IgD-negative memory B cell (primary cell): ENCODE measurements at regions not wholly inside any gene's neighbourhood (a gene's known extent, or its start where the extent isn't known, plus 50 kb on each side); places are given as distances from the start of the nearest gene placed in this dataset.
"Not testable (repeated sequence)": the region's sequence is repeated elsewhere in the genome, so short reads cannot be mapped to it uniquely, and the experiment has no call there.

Experiments used
- H3K27ac Mint-ChIP-seq, 3 donors: one replicate each; pipeline ENCODE4 v1.8.0; 2020 to 2022; ENCODE audit warnings: mild to moderate bottlenecking in 3 of 3, mixed read lengths in 3 of 3, moderate library complexity in 1 of 3
- H3K27me3 Mint-ChIP-seq: one replicate; pipeline ENCODE4 v1.8.0; 2021; ENCODE audit warnings: mixed read lengths
- H3K36me3 Mint-ChIP-seq: one replicate; pipeline ENCODE4 v1.8.0; 2020; ENCODE audit warnings: mild to moderate bottlenecking, mixed read lengths
- H3K4me1 Mint-ChIP-seq, 3 donors: one replicate each; pipeline ENCODE4 v1.8.0; 2020 to 2022; ENCODE audit warnings: mixed read lengths in 3 of 3, mild to moderate bottlenecking in 1 of 3
- H3K4me3 Mint-ChIP-seq, 4 donors: one replicate each; pipeline ENCODE4 v1.8.0; 2020 to 2022; ENCODE audit warnings: mild to moderate bottlenecking in 4 of 4, mixed read lengths in 4 of 4, moderate library complexity in 3 of 4
- H3K9me3 Mint-ChIP-seq, 3 donors: one replicate each; pipeline ENCODE4 v1.8.0; 2020 to 2021; ENCODE audit warnings: mixed read lengths in 3 of 3, mild to moderate bottlenecking in 1 of 3

- Mint-ChIP-seq H3K27ac (no peak overlapping the region), H3K4me1 (no peaks in the 10 kb centered on the region), H3K27me3 (no peaks in the 10 kb centered on the region), H3K4me3 (no peak overlapping the region), H3K36me3 (no peaks in the 10 kb centered on the region), H3K9me3 (peaks cover 2 to 19% (median 4%) of the 10 kb centered on the region in 3 donors)
These were observed 381.1 kb downstream of the OXSM start for GRCh38 chr3:26171006-26171405.

- Mint-ChIP-seq H3K27ac (no peak overlapping the region), H3K27me3 (no peaks in the 10 kb centered on the region), H3K4me1 (no peaks in the 10 kb centered on the region), H3K4me3 (no peak overlapping the region), H3K9me3 (peaks cover 0 to 30% (median 6%) of the 10 kb centered on the region in 3 donors), H3K36me3 (no peaks in the 10 kb centered on the region)
These were observed 401.7 kb downstream of the OXSM start for GRCh38 chr3:26191556-26191955.

- no peaks in the 10 kb centered on the region for H3K4me1 Mint-ChIP-seq
- no peak overlapping the region for H3K27ac Mint-ChIP-seq
- no peaks in the 10 kb centered on the region for H3K27me3 Mint-ChIP-seq
- H3K4me3 Mint-ChIP-seq = no peak overlapping the region
- H3K36me3 Mint-ChIP-seq = no peaks in the 10 kb centered on the region
- peaks cover 0 to 27% (median 6%) of the 10 kb centered on the region in 3 donors for H3K9me3 Mint-ChIP-seq
These were observed 403.7 kb downstream of the OXSM start for GRCh38 chr3:26193558-26193957.

GRCh38 chr3:26196781-26197180 lies 406.9 kb downstream of the OXSM start:
- Mint-ChIP-seq H3K27me3 (no peaks in the 10 kb centered on the region), H3K4me3 (no peak overlapping the region), H3K4me1 (no peaks in the 10 kb centered on the region), H3K36me3 (no peaks in the 10 kb centered on the region), H3K27ac (no peak overlapping the region), H3K9me3 (peaks cover 0 to 7% (median 0%) of the 10 kb centered on the region in 3 donors)

- peaks cover 0 to 7% (median 0%) of the 10 kb centered on the region in 3 donors for H3K9me3 Mint-ChIP-seq
- no peak overlapping the region for H3K4me3 Mint-ChIP-seq
- no peaks in the 10 kb centered on the region for H3K36me3 Mint-ChIP-seq
- H3K27me3 Mint-ChIP-seq = no peaks in the 10 kb centered on the region
- H3K4me1 Mint-ChIP-seq = no peaks in the 10 kb centered on the region
- no peak overlapping the region for H3K27ac Mint-ChIP-seq
These were observed 408.7 kb downstream of the OXSM start for GRCh38 chr3:26198609-26199008.

GRCh38 chr3:26202169-26202568 lies 412.3 kb downstream of the OXSM start:
- H3K4me1 Mint-ChIP-seq = no peaks in the 10 kb centered on the region
- H3K4me3 Mint-ChIP-seq = no peak overlapping the region
- H3K36me3 Mint-ChIP-seq = no peaks in the 10 kb centered on the region
- H3K27ac Mint-ChIP-seq = no peak overlapping the region
- no peaks in the 10 kb centered on the region for H3K9me3 Mint-ChIP-seq
- H3K27me3 Mint-ChIP-seq = no peaks in the 10 kb centered on the region

- Mint-ChIP-seq H3K9me3 (peaks cover 0 to 2% (median under 1%) of the 10 kb centered on the region in 3 donors), H3K27me3 (no peaks in the 10 kb centered on the region), H3K27ac (no peak overlapping the region), H3K4me1 (no peaks in the 10 kb centered on the region), H3K4me3 (no peak overlapping the region), H3K36me3 (no peaks in the 10 kb centered on the region)
These were observed 415.6 kb downstream of the OXSM start for GRCh38 chr3:26205475-26205874.

- H3K27me3 Mint-ChIP-seq = no peaks in the 10 kb centered on the region
- H3K9me3 Mint-ChIP-seq = peaks cover 3 to 7% (median 4%) of the 10 kb centered on the region in 3 donors
- H3K27ac Mint-ChIP-seq = no peak overlapping the region
- H3K36me3 Mint-ChIP-seq = no peaks in the 10 kb centered on the region
- H3K4me1 Mint-ChIP-seq = no peaks in the 10 kb centered on the region
- no peak overlapping the region for H3K4me3 Mint-ChIP-seq
These were observed 414.4 kb upstream of the LRRC3B start for GRCh38 chr3:26208201-26208600.

GRCh38 chr3:26229801-26230200 lies 392.8 kb upstream of the LRRC3B start:
- H3K36me3 Mint-ChIP-seq = no peaks in the 10 kb centered on the region
- peaks cover 0 to 2% (median 2%) of the 10 kb centered on the region in 3 donors for H3K9me3 Mint-ChIP-seq
- H3K27me3 Mint-ChIP-seq = no peaks in the 10 kb centered on the region
- no peak overlapping the region for H3K27ac Mint-ChIP-seq
- H3K4me1 Mint-ChIP-seq = no peaks in the 10 kb centered on the region
- no peak overlapping the region for H3K4me3 Mint-ChIP-seq

GRCh38 chr3:26233374-26233773 lies 389.2 kb upstream of the LRRC3B start:
- Mint-ChIP-seq H3K27me3 (no peaks in the 10 kb centered on the region), H3K36me3 (no peaks in the 10 kb centered on the region), H3K4me1 (no peaks in the 10 kb centered on the region), H3K4me3 (no peak overlapping the region), H3K27ac (no peak overlapping the region), H3K9me3 (peaks cover 2 to 8% (median 2%) of the 10 kb centered on the region in 3 donors)

- Mint-ChIP-seq H3K4me3 (no peak overlapping the region), H3K27ac (no peak overlapping the region), H3K4me1 (no peaks in the 10 kb centered on the region), H3K27me3 (no peaks in the 10 kb centered on the region), H3K9me3 (peaks cover 0 to 10% (median 4%) of the 10 kb centered on the region in 3 donors), H3K36me3 (no peaks in the 10 kb centered on the region)
These were observed 386.0 kb upstream of the LRRC3B start for GRCh38 chr3:26236531-26236930.

- Mint-ChIP-seq H3K27me3 (no peaks in the 10 kb centered on the region), H3K4me1 (no peaks in the 10 kb centered on the region)
These were observed 385.4 kb upstream of the LRRC3B start for GRCh38 chr3:26237036-26237682.

GRCh38 chr3:26244586-26244985 lies 378.0 kb upstream of the LRRC3B start:
- not testable (repeated sequence) for H3K4me1 Mint-ChIP-seq, H3K36me3 Mint-ChIP-seq, H3K4me3 Mint-ChIP-seq, H3K27ac Mint-ChIP-seq, H3K9me3 Mint-ChIP-seq, H3K27me3 Mint-ChIP-seq

More at GRCh38 chr3:26237036-26237682, 385.4 kb upstream of the LRRC3B start:
- Mint-ChIP-seq H3K9me3 (peaks cover 0 to 10% (median 6%) of the 10 kb centered on the region in 3 donors), H3K4me3 (no peak overlapping the region), H3K27ac (no peak overlapping the region), H3K36me3 (no peaks in the 10 kb centered on the region)

GRCh38 chr3:26245236-26245635 lies 377.3 kb upstream of the LRRC3B start:
- H3K36me3 Mint-ChIP-seq = peaks cover 3% of the 10 kb centered on the region
- peaks cover 0 to 6% (median 0%) of the 10 kb centered on the region in 3 donors for H3K9me3 Mint-ChIP-seq
- H3K4me1 Mint-ChIP-seq = peaks cover 0 to 3% (median 0%) of the 10 kb centered on the region in 3 donors
- H3K4me3 Mint-ChIP-seq = no peak overlapping the region
- H3K27me3 Mint-ChIP-seq = no peaks in the 10 kb centered on the region
- H3K27ac Mint-ChIP-seq = no peak overlapping the region

- peaks cover 0 to 4% (median 0%) of the 10 kb centered on the region in 3 donors for H3K9me3 Mint-ChIP-seq
- no peak overlapping the region for H3K4me3 Mint-ChIP-seq
- H3K36me3 Mint-ChIP-seq = peaks cover 3% of the 10 kb centered on the region
- peaks cover 0 to 3% (median 0%) of the 10 kb centered on the region in 3 donors for H3K4me1 Mint-ChIP-seq
- no peak overlapping the region for H3K27ac Mint-ChIP-seq
- H3K27me3 Mint-ChIP-seq = no peaks in the 10 kb centered on the region
These were observed 375.7 kb upstream of the LRRC3B start for GRCh38 chr3:26246901-26247300.

GRCh38 chr3:26247712-26248111 lies 374.9 kb upstream of the LRRC3B start:
- H3K4me3 Mint-ChIP-seq = no peak overlapping the region
- peaks cover 0 to 3% (median 0%) of the 10 kb centered on the region in 3 donors for H3K4me1 Mint-ChIP-seq
- H3K27me3 Mint-ChIP-seq = no peaks in the 10 kb centered on the region
- peaks cover 3% of the 10 kb centered on the region for H3K36me3 Mint-ChIP-seq
- H3K27ac Mint-ChIP-seq = no peak overlapping the region
- H3K9me3 Mint-ChIP-seq = peaks cover 0 to 1% (median 0%) of the 10 kb centered on the region in 3 donors
